ENCODE measurements at regions not wholly inside any gene's neighbourhood (a gene's known extent, or its start where the extent isn't known, plus 50 kb on each side); places are given as distances from the start of the nearest gene placed in this dataset.

GRCh38 chr11:123258877-123259276, 63.8 kb upstream of the CLMP start:
- Histone ChIP-seq H3K4me3 (ENCODE audit: low read depth, low read length) (no peak overlapping the region), H3K36me3 (ENCODE audit: control insufficient read depth, insufficient read depth, low read length) (no peaks in the 10 kb centered on the region), H3K27me3 (ENCODE audit: control insufficient read depth, insufficient read depth, low read length) (no peaks in the 10 kb centered on the region)
- no peak for DNase-seq (ENCODE audit: low read depth)
- no peak for TF ChIP-seq CTCF (IDR thresholded peaks at IDR 0.05; ENCODE audit: insufficient read depth, low read length, poor library complexity, severe bottlenecking)

DNA sequence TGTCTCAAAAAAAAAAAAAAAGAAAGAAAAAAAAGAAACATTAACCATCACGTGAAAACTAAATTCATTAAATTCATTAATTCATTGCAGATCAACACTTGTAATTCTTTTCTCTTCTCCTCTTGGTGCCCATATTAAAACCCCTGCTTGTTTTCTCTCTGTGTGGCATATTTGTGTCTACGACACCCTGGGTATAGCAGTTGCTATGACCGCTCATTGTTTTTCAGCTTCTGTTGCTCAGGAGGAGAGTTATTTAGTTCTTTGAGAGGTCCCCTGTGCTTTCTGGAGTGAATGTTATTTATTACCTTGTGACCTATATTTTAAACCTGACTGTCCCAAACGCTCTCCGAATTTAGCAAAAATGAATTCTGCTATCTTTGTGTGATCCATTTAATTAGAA, 62.3 kb upstream of the CLMP start:
- Histone ChIP-seq H3K4me3 (ENCODE audit: low read depth, low read length) (no peak overlapping the region), H3K27me3 (ENCODE audit: control insufficient read depth, insufficient read depth, low read length) (no peaks in the 10 kb centered on the region), H3K36me3 (ENCODE audit: control insufficient read depth, insufficient read depth, low read length) (no peaks in the 10 kb centered on the region)
- no peak for TF ChIP-seq CTCF (IDR thresholded peaks at IDR 0.05; ENCODE audit: insufficient read depth, low read length, poor library complexity, severe bottlenecking)
- DNase-seq (ENCODE audit: low read depth), result no peak

DNA sequence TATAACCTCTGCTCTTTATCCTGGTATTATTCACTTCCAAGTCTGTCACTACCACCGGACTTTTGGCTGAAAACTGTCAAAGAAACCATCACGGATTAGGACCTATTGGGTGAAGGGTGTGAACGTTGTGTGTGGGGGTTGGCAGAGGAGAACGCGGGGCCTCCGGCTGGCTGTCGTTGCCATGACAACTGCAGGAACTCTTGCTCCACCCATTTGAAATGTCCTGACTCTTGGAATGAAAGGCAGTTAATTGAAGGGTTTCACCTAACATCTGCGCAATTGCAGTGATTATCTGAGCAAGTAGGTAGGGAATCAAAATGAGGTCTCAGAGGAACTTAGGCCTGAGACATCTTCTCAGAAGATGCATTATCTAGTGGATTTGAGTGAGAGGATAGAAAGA, 60.9 kb upstream of the CLMP start:
- no peak for DNase-seq (ENCODE audit: low read depth)
- H3K27me3 ChIP-seq (ENCODE audit: control insufficient read depth, insufficient read depth, low read length), result no peaks in the 10 kb centered on the region

DNA sequence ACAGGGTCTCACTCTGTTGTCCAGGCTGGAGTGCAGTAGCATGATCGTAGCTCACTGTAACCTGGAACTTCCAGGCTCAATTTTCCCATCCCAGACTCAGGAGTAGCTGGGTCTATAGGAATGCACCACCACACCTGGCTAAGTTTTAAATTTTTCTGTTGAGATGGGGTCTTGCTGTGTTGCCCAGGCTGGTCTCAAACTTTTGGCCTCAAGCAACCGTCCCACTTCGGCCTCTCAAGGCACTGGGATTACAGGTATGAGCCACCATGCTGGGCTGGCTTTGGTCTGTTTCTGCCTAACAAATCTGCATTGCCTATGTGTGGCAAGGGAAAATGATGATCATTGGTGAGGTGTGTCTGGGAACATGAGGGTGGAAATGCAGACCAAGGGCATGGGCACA, 59.3 kb upstream of the CLMP start:
- H3K4me3 ChIP-seq (ENCODE audit: low read depth, low read length), result no peak overlapping the region
- TF ChIP-seq CTCF (IDR thresholded peaks at IDR 0.05; ENCODE audit: insufficient read depth, low read length, poor library complexity, severe bottlenecking), result no peak
- DNase-seq (ENCODE audit: low read depth), result no peak
- no peaks in the 10 kb centered on the region for H3K36me3 ChIP-seq (ENCODE audit: control insufficient read depth, insufficient read depth, low read length)
- no peaks in the 10 kb centered on the region for H3K27me3 ChIP-seq (ENCODE audit: control insufficient read depth, insufficient read depth, low read length)

More for the DNA sequence above, 60.9 kb upstream of the CLMP start:
- no peak for TF ChIP-seq CTCF (IDR thresholded peaks at IDR 0.05; ENCODE audit: insufficient read depth, low read length, poor library complexity, severe bottlenecking)
- Histone ChIP-seq H3K4me3 (ENCODE audit: low read depth, low read length) (no peak overlapping the region), H3K36me3 (ENCODE audit: control insufficient read depth, insufficient read depth, low read length) (no peaks in the 10 kb centered on the region)

DNA sequence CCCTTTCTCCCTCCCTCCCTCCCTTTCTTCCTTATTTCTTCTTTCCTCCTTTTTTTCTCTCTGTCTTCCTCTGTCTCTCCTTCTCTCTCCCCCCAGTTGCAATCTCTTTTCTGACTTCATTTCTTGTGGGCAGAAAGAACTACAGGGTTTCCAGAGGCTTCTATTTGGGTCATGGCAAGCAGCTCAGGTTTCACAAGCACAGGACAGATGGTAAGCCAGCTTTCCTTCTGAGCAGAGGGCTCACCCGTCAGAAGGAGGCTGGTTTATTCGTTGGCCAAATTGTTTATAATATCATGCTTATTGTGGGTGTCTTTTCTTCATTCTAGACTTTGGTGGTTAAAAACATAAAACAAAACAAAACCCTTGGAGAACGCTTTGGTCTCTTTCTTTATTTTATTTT, 58.9 kb upstream of the CLMP start:
- Histone ChIP-seq H3K36me3 (ENCODE audit: control insufficient read depth, insufficient read depth, low read length) (no peaks in the 10 kb centered on the region), H3K27me3 (ENCODE audit: control insufficient read depth, insufficient read depth, low read length) (no peaks in the 10 kb centered on the region), H3K4me3 (ENCODE audit: low read depth, low read length) (no peak overlapping the region)
- DNase-seq (ENCODE audit: low read depth), result no peak
- TF ChIP-seq CTCF (IDR thresholded peaks at IDR 0.05; ENCODE audit: insufficient read depth, low read length, poor library complexity, severe bottlenecking), result no peak

- TF ChIP-seq CTCF (IDR thresholded peaks at IDR 0.05; ENCODE audit: insufficient read depth, low read length, poor library complexity, severe bottlenecking), result no peak
- Histone ChIP-seq H3K36me3 (ENCODE audit: control insufficient read depth, insufficient read depth, low read length) (no peaks in the 10 kb centered on the region), H3K4me3 (ENCODE audit: low read depth, low read length) (no peak overlapping the region), H3K27me3 (ENCODE audit: control insufficient read depth, insufficient read depth, low read length) (no peaks in the 10 kb centered on the region)
- DNase-seq (ENCODE audit: low read depth), result no peak
Observed at GRCh38 chr11:123253223-123253622, 58.2 kb upstream of the CLMP start.

Data from kidney epithelial cell (primary cell).